DMS79 (cell line): ENCODE measurements at regions not wholly inside any gene's neighbourhood (a gene's known extent, or its start where the extent isn't known, plus 50 kb on each side); places are given as distances from the start of the nearest gene placed in this dataset.
"Not testable (repeated sequence)": the region's sequence is repeated elsewhere in the genome, so short reads cannot be mapped to it uniquely, and the experiment has no call there.

Source experiments
- DNase-seq: peaks from one replicate; lab custom pipeline; 2025; lab: John Stamatoyannopoulos, UW

GRCh38 chr10:31124852-31125251 lies 93.2 kb upstream of the ZNF438 start:
- no peak for DNase-seq

GRCh38 chr10:31125789-31126188 lies 94.1 kb upstream of the ZNF438 start:
- no peak for DNase-seq

DNA sequence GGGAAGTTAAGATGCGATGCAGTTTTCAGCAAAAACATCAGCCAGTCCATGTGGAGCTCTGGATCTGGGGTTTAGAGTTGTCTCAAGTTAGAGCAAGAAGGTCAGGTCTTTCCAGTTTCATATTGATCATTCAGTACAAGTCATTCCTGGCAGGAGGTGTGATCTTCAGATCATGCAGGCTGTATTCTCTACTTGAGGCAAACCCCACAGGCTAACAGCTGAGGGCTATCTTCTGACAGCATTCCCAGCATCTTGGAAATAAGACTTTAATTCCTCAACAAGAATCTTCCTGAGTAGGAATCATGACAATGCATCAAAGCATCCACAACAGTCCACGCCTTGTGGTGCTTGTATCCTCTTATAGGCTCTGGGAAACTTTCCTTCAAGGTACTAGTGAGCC lies 94.9 kb upstream of the ZNF438 start:
- no peak for DNase-seq

DNA sequence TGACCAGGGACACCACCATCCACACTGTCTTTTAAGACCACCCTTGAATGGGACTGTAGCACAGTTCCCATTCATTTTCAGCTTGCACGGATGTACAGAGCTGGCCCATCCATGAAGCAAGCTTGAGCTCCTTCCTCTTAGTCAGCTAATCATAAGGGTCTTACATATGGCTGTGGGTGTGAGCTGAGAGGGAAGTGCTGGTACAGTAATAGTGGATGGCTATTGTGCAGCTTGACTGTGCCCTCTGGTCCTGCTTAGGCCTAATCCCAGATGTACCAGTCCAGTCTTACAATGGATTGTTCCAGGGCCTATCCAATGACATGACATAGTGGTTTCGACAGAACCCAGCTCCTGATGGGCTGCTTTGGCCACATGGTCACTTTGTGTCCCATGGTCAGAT lies 96.9 kb upstream of the ZNF438 start:
- no peak for DNase-seq

DNA sequence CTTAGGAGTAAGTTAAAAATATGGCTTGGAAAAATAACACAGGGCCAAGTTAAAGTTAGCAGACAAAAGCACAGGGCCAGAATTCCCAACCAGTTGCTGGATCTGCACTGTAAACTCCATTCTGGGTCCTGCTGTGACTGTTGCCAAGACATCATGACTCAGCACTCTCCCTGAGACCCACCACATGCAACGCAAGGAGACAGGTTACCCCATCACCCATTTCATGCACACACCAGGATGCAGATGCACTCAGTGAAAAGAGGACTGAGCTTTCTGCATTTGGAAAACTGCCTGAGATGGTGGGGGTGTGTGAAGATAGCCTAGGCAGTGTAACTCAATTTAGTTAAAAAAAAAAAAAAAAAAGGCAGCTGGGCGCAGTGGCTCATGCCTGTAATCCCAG lies 97.6 kb upstream of the ZNF438 start:
- no peak for DNase-seq

- DNase-seq, result no peak
Measured at GRCh38 chr10:31129880-31130405, 98.3 kb upstream of the ZNF438 start.

GRCh38 chr10:31130406-31130805 lies 98.7 kb upstream of the ZNF438 start:
- DNase-seq, result no peak

- no peak for DNase-seq
Measured at GRCh38 chr10:31131251-31131650, 99.6 kb upstream of the ZNF438 start.

DNA sequence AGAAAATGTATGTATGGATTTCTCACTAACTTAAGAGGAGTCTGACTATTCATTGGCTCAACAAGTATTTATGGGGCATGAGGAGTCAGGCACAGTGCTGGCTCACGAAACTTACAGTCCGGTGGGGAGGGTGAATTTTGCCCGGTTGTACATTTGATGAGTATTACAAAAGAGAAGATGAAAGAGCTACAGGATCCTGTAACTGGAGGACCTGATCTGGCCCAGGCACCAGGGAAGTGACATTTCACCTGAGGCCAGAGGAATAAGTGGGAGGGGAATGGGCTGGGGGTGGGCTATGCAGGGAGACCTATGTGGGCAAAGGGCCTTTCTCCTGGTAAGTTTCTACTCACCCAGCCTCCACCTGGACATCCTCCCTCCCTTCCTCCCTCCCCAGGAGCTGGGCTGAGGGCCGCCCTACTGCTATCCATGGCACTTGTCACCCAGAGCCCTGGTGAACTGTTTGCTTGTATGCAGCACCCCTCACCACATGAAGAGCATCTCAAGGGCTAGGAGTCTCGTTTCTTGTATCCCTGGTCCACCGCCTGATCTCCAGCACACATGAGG lies 101.1 kb upstream of the ZNF438 start:
- no peak for DNase-seq

DNA sequence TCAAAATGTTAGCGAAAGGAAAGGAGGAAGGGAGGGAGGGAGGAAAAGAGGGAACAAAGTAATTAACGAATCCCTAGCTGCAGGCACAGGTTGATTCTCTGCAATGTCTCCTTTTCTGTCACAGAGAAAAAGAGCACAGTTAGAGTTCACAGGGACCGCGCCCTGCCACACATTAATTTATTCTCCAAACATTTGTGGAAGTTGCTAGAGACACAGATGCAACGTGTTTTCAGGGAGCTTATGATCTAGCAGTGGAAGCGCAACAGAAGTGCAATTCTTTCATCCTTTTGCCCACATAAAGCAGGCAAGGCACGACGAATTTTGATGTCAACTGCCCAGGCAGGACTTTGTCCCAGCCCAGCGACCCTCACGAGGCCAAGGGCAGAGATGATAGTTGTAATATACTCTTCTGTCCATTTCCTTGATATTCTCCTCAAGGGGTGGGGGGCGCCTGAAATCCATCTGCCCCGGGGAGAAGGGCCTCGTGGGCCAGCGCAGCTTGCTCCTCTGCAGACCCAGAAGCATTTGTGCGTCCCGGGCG lies 101.7 kb upstream of the ZNF438 start:
- no peak for DNase-seq

- DNase-seq, result peak; percentile 40
Measured at GRCh38 chr10:31133792-31134310, 102.2 kb upstream of the ZNF438 start.

DNA sequence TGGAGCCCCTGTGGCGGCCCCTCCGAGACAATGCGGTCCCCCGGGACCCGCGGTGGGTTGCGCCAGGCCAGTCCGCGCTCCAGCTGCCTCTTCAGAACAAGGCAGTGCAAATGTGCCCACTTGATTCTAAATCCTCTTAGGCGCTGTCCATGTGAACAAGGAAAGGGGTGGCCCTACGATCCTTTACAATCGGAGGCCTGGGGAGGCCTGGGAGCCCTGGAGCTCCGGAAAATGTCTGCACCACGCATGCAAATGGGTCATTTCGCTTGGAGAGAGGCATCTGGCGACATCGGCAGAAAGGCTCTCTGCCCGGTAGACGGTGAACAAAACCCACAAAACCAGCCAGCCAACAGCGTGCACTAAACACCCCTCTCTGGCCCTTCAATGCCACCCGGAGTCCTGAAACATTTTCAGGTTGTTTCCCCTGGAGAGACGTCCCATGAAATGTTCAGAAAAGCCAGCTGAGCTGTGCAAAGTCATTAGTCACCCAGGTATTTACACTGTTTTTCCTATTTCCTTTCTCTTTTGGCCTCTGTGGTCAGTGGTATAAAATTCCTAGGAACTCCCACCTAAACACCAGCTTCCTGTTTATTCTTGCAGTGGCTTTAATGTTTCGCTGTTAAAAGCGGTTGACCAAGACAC lies 102.8 kb upstream of the ZNF438 start:
- peak; percentile 61 for DNase-seq

- DNase-seq, result no peak
Measured at GRCh38 chr10:31135171-31135570, 103.5 kb upstream of the ZNF438 start.

- not testable (repeated sequence) for DNase-seq
Measured at GRCh38 chr10:31135791-31136190, 104.1 kb upstream of the ZNF438 start.

GRCh38 chr10:31136386-31136785 lies 104.7 kb upstream of the ZNF438 start:
- no peak for DNase-seq

DNA sequence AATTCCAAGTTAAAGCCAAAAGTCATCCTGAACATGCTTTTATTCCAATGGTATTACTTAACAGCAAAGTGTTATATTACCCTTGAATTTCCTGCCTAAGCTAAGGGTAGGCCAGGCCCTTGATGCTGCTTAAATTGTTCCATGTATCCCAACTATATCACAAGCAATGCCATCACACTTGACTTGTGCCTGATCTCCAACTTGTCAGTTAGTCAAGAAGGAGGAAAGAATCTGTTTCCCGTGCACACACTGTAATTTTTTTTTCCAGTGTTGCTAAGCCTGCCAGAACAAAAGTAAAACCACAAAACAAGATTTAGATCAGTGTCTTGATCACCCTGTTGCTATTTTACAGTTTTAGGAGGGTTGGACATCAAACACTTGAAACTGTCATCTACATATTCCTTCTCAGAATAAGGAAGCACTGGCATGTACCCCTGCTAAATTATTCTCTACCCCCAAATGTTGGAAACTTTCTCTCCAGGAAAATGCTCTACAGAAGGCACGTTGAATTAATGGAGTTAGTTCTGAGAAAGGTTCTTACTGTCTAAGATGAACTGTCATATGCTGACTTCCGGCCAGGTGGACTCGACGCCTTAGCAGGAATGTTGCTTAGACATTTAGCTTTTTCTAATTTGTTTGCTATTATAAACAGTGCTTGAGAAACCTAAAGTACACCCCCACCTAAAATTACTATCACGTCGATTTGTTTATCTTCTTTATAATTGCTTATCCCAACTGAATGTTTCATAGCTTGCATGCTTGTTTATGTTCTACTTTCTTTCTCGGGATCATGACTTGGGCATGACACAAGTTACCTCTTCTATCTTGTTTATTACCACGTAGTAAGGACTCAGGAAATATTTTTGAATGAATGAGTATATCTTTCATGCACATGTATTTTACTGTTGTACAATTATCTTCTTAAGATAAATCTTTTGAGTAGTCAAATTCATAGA lies 105.5 kb upstream of the ZNF438 start:
- no peak for DNase-seq

- no peak for DNase-seq
Measured at GRCh38 chr10:31138026-31138553, 106.4 kb upstream of the ZNF438 start.

- no peak for DNase-seq
Measured at GRCh38 chr10:31139497-31139896, 107.8 kb upstream of the ZNF438 start.

DNA sequence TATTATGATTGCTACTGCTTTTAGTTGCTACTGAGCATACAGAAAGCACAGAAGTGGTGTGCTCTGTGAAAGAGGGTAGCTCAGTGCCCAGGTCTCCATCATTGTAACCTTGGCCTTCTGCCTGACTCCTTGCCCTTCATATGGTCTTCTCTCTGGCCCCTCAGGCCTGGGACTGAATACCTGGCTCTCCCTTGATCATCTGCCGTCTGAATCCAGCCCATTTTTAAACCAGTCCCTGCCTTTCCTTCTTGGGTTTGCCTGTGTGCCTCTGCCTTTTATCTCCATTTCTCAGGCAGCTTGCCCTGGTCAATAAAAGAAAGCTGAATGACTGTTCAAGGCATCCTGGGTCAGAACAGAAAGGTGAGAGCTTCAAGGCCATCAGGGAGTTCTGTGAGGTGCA lies 109.1 kb upstream of the ZNF438 start:
- DNase-seq, result no peak

DNA sequence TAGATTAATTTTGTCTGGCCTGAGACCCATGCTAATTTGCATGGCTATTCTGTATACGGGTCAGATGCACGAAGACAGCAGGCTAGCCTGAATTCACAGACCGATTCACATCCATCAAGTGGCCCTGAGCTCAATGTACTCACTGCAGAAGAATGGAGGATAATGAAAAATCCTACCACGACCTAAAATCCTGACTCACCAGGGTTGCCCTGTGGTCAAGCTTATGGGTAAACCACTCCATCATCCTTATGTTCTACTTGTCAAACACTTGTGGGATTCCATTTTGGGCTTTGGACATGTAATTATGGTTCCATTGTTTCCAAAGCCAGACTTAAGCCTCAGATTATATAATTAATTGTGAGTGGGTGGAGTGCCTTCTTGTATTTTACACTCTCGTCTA lies 110.4 kb upstream of the ZNF438 start:
- no peak for DNase-seq

DNA sequence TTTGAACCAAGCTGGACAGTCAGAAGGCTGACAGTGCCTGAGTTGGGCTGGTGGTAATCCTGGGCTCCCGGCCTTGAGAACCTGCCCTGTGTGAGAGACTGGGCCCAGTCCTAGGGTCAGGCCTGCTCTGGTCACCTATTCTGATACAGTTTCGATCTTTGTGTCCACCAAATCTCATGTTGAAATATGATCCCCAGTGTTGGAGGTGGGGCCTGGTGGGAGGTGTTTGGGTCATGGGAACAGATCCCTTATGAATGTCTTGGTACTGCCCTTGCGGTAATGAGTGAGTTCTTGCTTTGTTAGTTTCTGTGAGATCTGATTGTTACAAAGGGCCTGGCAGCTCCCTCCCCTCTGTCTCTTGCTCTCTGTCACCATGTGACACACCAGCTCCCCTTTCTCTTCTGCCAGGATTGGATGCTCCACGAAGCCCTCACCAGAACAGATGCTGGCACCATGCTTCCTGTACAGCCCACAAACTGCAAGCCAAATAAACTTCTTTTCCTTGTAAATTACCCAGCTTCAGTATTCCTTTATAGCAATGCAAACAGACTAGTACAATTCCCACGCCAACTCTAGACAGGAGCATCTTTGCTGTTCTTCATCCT lies 111.8 kb upstream of the ZNF438 start:
- no peak for DNase-seq

DNA sequence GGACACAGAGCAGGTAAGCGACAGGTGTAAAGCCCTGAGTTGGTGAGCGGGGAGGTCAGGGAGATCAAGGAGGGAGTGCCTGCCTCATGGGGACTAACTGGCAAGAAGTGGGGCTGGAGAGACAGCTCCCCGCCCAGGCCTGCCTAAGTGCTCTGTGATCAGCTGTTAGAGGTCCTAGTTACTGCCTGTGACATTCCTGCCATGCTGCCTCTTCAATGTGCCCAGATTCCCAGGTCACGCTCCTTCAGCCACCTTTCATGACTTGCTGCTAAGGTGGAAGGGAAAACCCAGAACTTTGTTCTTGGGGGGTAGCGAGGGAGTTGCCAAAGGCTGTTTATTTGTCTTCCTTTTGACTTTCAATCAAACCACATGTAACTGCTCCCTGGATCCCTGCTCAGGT lies 114.3 kb upstream of the ZNF438 start:
- DNase-seq, result no peak
